Endothelial cell of umbilical vein (primary cell): ENCODE measurements at regions not wholly inside any gene's neighbourhood (a gene's known extent, or its start where the extent isn't known, plus 50 kb on each side); places are given as distances from the start of the nearest gene placed in this dataset.

Source experiments
- BruUV-seq: library from RNA; stranded (reverse); fragments of 400-500 nt; replicated peaks from 2 replicates; lab custom pipeline; 2021; lab: Mats Ljungman, UMichigan
- CTCF ChIA-PET: fragments of 300-600, 350-600 bp; sonication (Branson Sonifier 250); formaldehyde crosslinking; loops from one replicate; lab custom pipeline; 2021; ENCODE audit warnings: antibody characterized with exemption, inconsistent platforms; lab: Charles Lee
- POLR2A ChIA-PET: fragments of 300-600, 350-600 bp; sonication (Branson Sonifier 250); formaldehyde crosslinking; loops from one replicate; lab custom pipeline; 2021; ENCODE audit warnings: antibody characterized with exemption, inconsistent platforms; lab: Charles Lee
- DNase-seq: peaks from one replicate; pipeline ENCODE4 v3.0.0-alpha.2; 2011; ENCODE audit warnings: low read depth, low spot score
- FAIRE-seq: peaks from 2 replicates; lab custom pipeline; 2011; peaks lifted over from hg19 to GRCh38; lab: Jason Lieb, UNC
- H2AFZ ChIP-seq: 2 replicates; pipeline ENCODE4 v1.6.0; 2012; ENCODE audit warnings: low read depth, low read length, control low read depth, inconsistent platforms
- H3K27ac ChIP-seq: 2 replicates; pipeline ENCODE4 v1.5.1; 2011; ENCODE audit warnings: low read depth, mild to moderate bottlenecking, control low read depth, low read length, moderate library complexity; ENCODE audit not compliant: insufficient read depth
- H3K27me3 ChIP-seq, 2 experiments: 2 replicates each; pipeline versions ENCODE4 v1.6.0 to v1.6.1; 2011; ENCODE audit warnings: low read length in 2 of 2, mixed read lengths in 1 of 2; ENCODE audit not compliant: control insufficient read depth in 2 of 2, insufficient read depth in 2 of 2
- H3K36me3 ChIP-seq, 2 experiments: 2 replicates in 1 of 2; 3 replicates in 1 of 2; pipeline ENCODE4 v1.5.1; 2011; ENCODE audit warnings: low read length in 2 of 2, mild to moderate bottlenecking in 1 of 2, moderate library complexity in 1 of 2; ENCODE audit not compliant: control insufficient read depth in 2 of 2, insufficient read depth in 2 of 2; ENCODE audit errors: extremely low read depth in 1 of 2
- H3K4me1 ChIP-seq: 3 replicates; pipeline ENCODE4 v1.5.1; 2011; ENCODE audit warnings: mild to moderate bottlenecking, low read length; ENCODE audit not compliant: control insufficient read depth, insufficient read depth; ENCODE audit errors: extremely low read depth
- H3K4me2 ChIP-seq: 2 replicates; pipeline ENCODE4 v1.6.1; 2011; ENCODE audit warnings: low read length, control low read depth, mixed read lengths; ENCODE audit not compliant: insufficient read depth
- H3K4me3 ChIP-seq, 3 experiments: fragments of 200-600 bp in 1 of 3; sonication (generic), shearing (Covaris generic) in 1 of 3; replicated peaks in 1 of 3; 2 replicates each; pipeline ENCODE4 v1.5.1; 2011 to 2016; ENCODE audit warnings: control low read depth in 3 of 3, low read length in 3 of 3, mild to moderate bottlenecking in 2 of 3, inconsistent platforms in 1 of 3, low read depth in 1 of 3, moderate library complexity in 1 of 3; ENCODE audit not compliant: insufficient read depth in 1 of 3
- H3K79me2 ChIP-seq: 2 replicates; pipeline ENCODE4 v1.6.0; 2012; ENCODE audit warnings: low read length, inconsistent platforms; ENCODE audit not compliant: control insufficient read depth, insufficient read depth
- H3K9ac ChIP-seq: replicated peaks from 2 replicates; pipeline ENCODE3; 2011; ENCODE audit warnings: low read length, control low read depth; ENCODE audit not compliant: insufficient read depth; ENCODE audit errors: extremely low read depth
- H3K9me1 ChIP-seq: replicated peaks from 3 replicates; pipeline ENCODE4 v1.6.0; 2011; ENCODE audit warnings: mild to moderate bottlenecking, low read length; ENCODE audit not compliant: control insufficient read depth, insufficient read depth; ENCODE audit errors: extremely low read depth
- H3K9me3 ChIP-seq: replicated peaks from 2 replicates; pipeline ENCODE4 v1.5.1; 2012; ENCODE audit warnings: low read length, inconsistent platforms; ENCODE audit not compliant: control insufficient read depth, insufficient read depth
- H4K20me1 ChIP-seq: replicated peaks from 2 replicates; pipeline ENCODE3; 2011; ENCODE audit warnings: mild to moderate bottlenecking, low read length; ENCODE audit not compliant: control insufficient read depth, insufficient read depth; ENCODE audit errors: extremely low read depth
- CTCF ChIP-seq, 2 donors: IDR thresholded peaks; 1 replicate in 1 of 2; 2 replicates in 1 of 2; pipeline ENCODE4 v1.5.1; 2011; ENCODE audit warnings: low read length in 2 of 2, mild to moderate bottlenecking in 2 of 2, moderate library complexity in 2 of 2, control low read depth in 1 of 2, inconsistent platforms in 1 of 2, low read depth in 1 of 2; ENCODE audit not compliant: insufficient read depth in 1 of 2; ENCODE audit errors: extremely low read depth in 1 of 2
- EZH2 ChIP-seq: IDR thresholded peaks from 2 replicates; pipeline ENCODE4 v1.6.1; 2012; ENCODE audit warnings: borderline replicate concordance, low read depth, mild to moderate bottlenecking, moderate library complexity, low read length, inconsistent platforms; ENCODE audit not compliant: severe bottlenecking
- FOS ChIP-seq: IDR thresholded peaks from 2 replicates; pipeline ENCODE4 v1.6.1; 2011; ENCODE audit warnings: mild to moderate bottlenecking, low read length, moderate library complexity, borderline replicate concordance; ENCODE audit not compliant: insufficient read depth
- GATA2 ChIP-seq: IDR thresholded peaks from 2 replicates; pipeline ENCODE4 v1.7.0; 2011; ENCODE audit warnings: low read depth, mild to moderate bottlenecking, moderate library complexity, mixed read lengths, low read length; ENCODE audit not compliant: insufficient read length, insufficient read depth
- JUN ChIP-seq: IDR thresholded peaks from 2 replicates; pipeline ENCODE4 v1.6.1; 2011; ENCODE audit warnings: borderline replicate concordance, low read depth; ENCODE audit not compliant: insufficient read length, insufficient read depth
- MAX ChIP-seq: IDR thresholded peaks from 2 replicates; pipeline ENCODE4 v1.6.1; 2011; ENCODE audit not compliant: insufficient read depth, insufficient read length
- MYC ChIP-seq: IDR thresholded peaks from one replicate; pipeline ENCODE4 v1.6.1; 2011; ENCODE audit warnings: mild to moderate bottlenecking, low read depth, low read length
- POLR2A ChIP-seq: IDR thresholded peaks from 2 replicates; pipeline ENCODE4 v1.6.1; 2012; ENCODE audit warnings: low read depth, mild to moderate bottlenecking, control low read depth, low read length
- POLR2AphosphoS5 ChIP-seq: IDR thresholded peaks from 2 replicates; pipeline ENCODE4 v1.6.1; 2012; ENCODE audit warnings: low read depth, mild to moderate bottlenecking, control low read depth, low read length, moderate library complexity; ENCODE audit not compliant: insufficient read depth
- dilution Hi-C: fragments of 300-500 bp; cut with MboI; formaldehyde crosslinking; loops from one replicate; pipeline ENCODE4 v1.15.0; 2019; ENCODE audit warnings: low sequenced_read_pairs; ENCODE audit not compliant: extremely low pct_ligation_motif_present
- intact Hi-C: fragments of 100-400 bp; cut with micrococcal nuclease; formaldehyde crosslinking; loops from one replicate; pipeline ENCODE4 v1.10.0; 2022

- intact Hi-C loops: no loop called here
Observed at GRCh38 chrX:78532363-78532762, 126.8 kb downstream of the RTL3 start.

More at GRCh38 chrX:78532363-78532762, 126.8 kb downstream of the RTL3 start:
- H3K4me1 ChIP-seq: no peaks in the 10 kb centered on the region
- no peaks in the 10 kb centered on the region for H3K9me3 ChIP-seq
- H3K4me2 ChIP-seq: no peak overlapping the region
- ChIA-PET POLR2A (no interaction called here), CTCF (no interaction called here)
- dilution Hi-C loops: no loop called here
- no peak overlapping the region for H3K9ac ChIP-seq
- H4K20me1 ChIP-seq: no peaks in the 10 kb centered on the region
- FAIRE-seq: no peak
- H3K79me2 ChIP-seq: no peaks in the 10 kb centered on the region
- H3K27me3 ChIP-seq: no peaks in the 10 kb centered on the region
- H3K36me3 ChIP-seq: no peaks in the 10 kb centered on the region
- H2AFZ ChIP-seq: no peak overlapping the region
- H3K27ac ChIP-seq: no peak overlapping the region
- no peak overlapping the region for H3K4me3 ChIP-seq
- no peak for DNase-seq
- no TSS peak for BruUV-seq
- TF ChIP-seq MYC (no peak), POLR2AphosphoS5 (no peak), CTCF (IDR thresholded peaks at IDR 0.05; ENCODE audit: extremely low read depth in 1 of 2, insufficient read depth in 1 of 2, low read depth in 1 of 2, low read length in 2 of 2) (no peak), MAX (no peak), GATA2 (no peak), FOS (no peak), EZH2 (no peak), JUN (no peak), POLR2A (no peak)
- no peaks in the 10 kb centered on the region for H3K9me1 ChIP-seq
